ENCODE measurements at regions not wholly inside any gene's neighbourhood (a gene's known extent, or its start where the extent isn't known, plus 50 kb on each side); places are given as distances from the start of the nearest gene placed in this dataset.
"Not testable (repeated sequence)": the region's sequence is repeated elsewhere in the genome, so short reads cannot be mapped to it uniquely, and the experiment has no call there.

- DNase-seq (ENCODE audit: low read depth in 4 of 4, low spot score in 2 of 4): no peak
These were observed 217.4 kb downstream of the GPAT3 start for GRCh38 chr4:83753260-83753659.

- DNase-seq (ENCODE audit: low read depth in 4 of 4, low spot score in 2 of 4): no peak
These were observed 215.5 kb downstream of the GPAT3 start for GRCh38 chr4:83751336-83751949.

GRCh38 chr4:83748711-83749110, 212.8 kb downstream of the GPAT3 start:
- no peak for DNase-seq (ENCODE audit: low read depth in 4 of 4, low spot score in 2 of 4)

GRCh38 chr4:83738895-83739294, 203.0 kb downstream of the GPAT3 start:
- no peak for DNase-seq (ENCODE audit: low read depth in 4 of 4, low spot score in 2 of 4)

GRCh38 chr4:83734576-83734975, 198.7 kb downstream of the GPAT3 start:
- DNase-seq (ENCODE audit: low read depth in 4 of 4, low spot score in 2 of 4): no peak

- no peak for DNase-seq (ENCODE audit: low read depth in 4 of 4, low spot score in 2 of 4)
These were observed 196.3 kb downstream of the GPAT3 start for GRCh38 chr4:83732114-83732635.

GRCh38 chr4:83731609-83732008, 195.7 kb downstream of the GPAT3 start:
- DNase-seq (ENCODE audit: low read depth in 4 of 4, low spot score in 2 of 4): no peak

GRCh38 chr4:83730958-83731357, 195.1 kb downstream of the GPAT3 start:
- DNase-seq (ENCODE audit: low read depth in 4 of 4, low spot score in 2 of 4): not testable (repeated sequence)

- DNase-seq (ENCODE audit: low read depth in 4 of 4, low spot score in 2 of 4): no peak
These were observed 192.3 kb downstream of the GPAT3 start for GRCh38 chr4:83728191-83728590.

GRCh38 chr4:83725336-83726085, 189.6 kb downstream of the GPAT3 start:
- no peak for DNase-seq (ENCODE audit: low read depth in 4 of 4, low spot score in 2 of 4)

- no peak for DNase-seq (ENCODE audit: low read depth in 4 of 4, low spot score in 2 of 4)
These were observed 188.8 kb downstream of the GPAT3 start for GRCh38 chr4:83724485-83725335.

GRCh38 chr4:83723609-83724008, 187.7 kb downstream of the GPAT3 start:
- no peak for DNase-seq (ENCODE audit: low read depth in 4 of 4, low spot score in 2 of 4)

GRCh38 chr4:83722730-83723269, 186.9 kb downstream of the GPAT3 start:
- no peak for DNase-seq (ENCODE audit: low read depth in 4 of 4, low spot score in 2 of 4)

GRCh38 chr4:83716874-83717273, 181.0 kb downstream of the GPAT3 start:
- DNase-seq (ENCODE audit: low read depth in 4 of 4, low spot score in 2 of 4): no peak

GRCh38 chr4:83712890-83713289, 177.0 kb downstream of the GPAT3 start:
- no peak for DNase-seq (ENCODE audit: low read depth in 4 of 4, low spot score in 2 of 4)

GRCh38 chr4:83709627-83710026, 173.7 kb downstream of the GPAT3 start:
- no peak for DNase-seq (ENCODE audit: low read depth in 4 of 4, low spot score in 2 of 4)

- DNase-seq (ENCODE audit: low read depth in 4 of 4, low spot score in 2 of 4): peak in 1 of 4 donors; percentile 16
These were observed 172.7 kb downstream of the GPAT3 start for GRCh38 chr4:83708500-83709175.

GRCh38 chr4:83704786-83705185, 168.9 kb downstream of the GPAT3 start:
- DNase-seq (ENCODE audit: low read depth in 4 of 4, low spot score in 2 of 4): no peak

- DNase-seq (ENCODE audit: low read depth in 4 of 4, low spot score in 2 of 4): no peak
These were observed 167.8 kb downstream of the GPAT3 start for GRCh38 chr4:83703752-83704151.

GRCh38 chr4:83701041-83701440, 165.1 kb downstream of the GPAT3 start:
- DNase-seq (ENCODE audit: low read depth in 4 of 4, low spot score in 2 of 4): no peak
